Cerebellar cortex (tissue), 1 donor: ENCODE measurements at regions not wholly inside any gene's neighbourhood (a gene's known extent, or its start where the extent isn't known, plus 50 kb on each side); places are given as distances from the start of the nearest gene placed in this dataset.

Experiments
- DNase-seq: peaks from one replicate; pipeline ENCODE4 v3.0.0-alpha.2; 2015; ENCODE audit warnings: low spot score

DNA sequence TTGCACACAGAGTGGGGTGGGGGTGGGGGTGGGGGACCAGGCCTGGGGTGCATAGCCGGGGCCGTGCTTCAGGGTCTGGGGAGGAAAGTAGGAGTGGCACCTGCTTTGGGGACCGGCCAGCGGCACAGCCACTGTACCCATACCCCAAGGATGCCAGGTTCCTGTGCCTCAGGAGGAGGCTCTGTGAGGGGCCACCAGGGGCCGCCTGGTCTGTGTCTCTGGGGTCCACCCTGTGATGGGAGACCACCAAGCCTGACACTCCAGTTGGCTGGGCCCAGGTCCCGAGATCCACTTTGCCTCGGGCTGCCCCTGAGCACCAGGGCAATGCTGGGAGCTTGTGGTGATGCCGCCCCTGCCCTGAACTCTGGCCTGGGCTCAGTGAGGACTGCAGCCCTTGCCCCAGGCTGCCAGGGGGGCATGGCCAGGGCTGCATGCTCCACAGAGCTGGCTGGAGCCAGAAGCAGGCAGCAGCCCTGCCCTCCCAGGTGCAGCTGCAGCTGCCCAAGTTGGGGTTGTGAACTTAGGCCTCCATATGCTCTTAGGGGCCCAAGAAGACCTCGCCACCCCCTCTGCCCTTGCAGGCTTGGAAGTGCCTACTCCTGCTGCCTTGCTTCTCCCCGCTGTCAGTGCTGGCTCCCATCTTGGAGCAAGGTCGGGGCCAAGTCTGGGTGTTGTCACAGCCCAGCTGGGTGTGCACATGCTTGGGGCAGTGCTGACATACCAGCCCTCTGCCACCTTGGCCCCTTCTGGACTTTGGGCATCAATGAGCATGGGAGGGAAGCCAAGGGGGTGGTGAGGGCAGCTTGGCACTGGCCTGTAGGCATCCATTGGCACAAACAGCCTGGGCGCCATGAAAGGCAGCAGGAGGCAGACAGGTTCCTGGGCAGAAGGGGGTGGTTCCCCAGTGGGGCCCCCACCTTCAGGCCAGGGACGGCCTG lies 123.3 kb upstream of the THY1 start:
- DNase-seq = no peak

DNA sequence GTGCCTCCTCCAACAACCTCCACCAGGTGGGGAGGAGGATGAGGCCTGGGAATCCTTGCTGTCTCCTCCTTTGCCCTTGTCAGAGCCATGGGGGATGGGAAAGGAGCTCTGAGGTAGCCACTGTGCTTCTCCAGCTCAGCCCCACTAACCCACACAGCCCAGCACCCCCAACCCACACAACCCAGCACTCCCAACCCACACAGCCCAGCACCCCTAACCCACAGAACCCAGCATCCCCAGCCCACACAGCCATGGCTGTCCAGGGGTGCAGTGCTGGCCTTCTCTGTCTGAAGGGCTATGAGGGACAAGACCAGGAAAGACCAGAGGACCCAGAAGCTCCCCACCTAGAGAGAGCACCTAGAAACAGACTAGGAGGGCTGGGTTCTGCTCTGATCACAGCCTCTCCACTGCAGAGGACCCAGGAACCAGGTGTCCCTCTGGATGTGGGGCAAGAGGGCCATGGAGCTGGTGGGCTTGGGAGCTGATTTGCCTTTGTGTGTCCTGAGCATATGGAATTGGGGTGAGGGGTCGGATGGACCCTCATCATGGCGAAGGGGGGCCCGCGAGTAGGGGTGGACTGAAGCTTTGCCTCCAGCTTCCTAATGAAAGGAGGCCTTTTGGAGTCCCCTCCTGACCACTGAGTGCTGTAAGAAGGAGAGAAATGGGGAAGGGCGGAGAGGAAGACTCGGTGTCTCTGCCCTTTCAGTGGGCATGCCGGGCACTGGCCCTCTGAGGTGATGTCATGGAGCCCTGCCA lies 117.6 kb upstream of the THY1 start:
- DNase-seq = no peak

DNA sequence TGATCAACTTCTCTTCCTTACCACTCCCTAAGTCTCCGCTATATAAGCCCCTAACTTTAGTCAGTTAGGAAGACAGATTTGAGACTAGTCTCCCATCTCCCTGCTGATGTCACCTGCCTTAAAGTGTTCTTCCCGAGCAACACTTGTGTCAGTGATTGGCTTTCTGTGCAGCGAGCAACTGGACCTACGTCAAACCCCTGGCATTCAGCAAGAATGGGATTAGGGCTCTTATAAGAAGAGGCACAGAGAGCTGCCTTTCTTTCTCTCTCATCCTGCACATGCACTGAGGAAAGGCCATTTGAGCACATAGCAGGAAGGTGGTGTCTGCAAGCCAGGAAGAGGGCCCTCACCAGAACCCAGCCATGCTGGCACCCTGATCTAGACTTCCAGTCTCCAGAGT lies 116.6 kb upstream of the THY1 start:
- DNase-seq = no peak

DNA sequence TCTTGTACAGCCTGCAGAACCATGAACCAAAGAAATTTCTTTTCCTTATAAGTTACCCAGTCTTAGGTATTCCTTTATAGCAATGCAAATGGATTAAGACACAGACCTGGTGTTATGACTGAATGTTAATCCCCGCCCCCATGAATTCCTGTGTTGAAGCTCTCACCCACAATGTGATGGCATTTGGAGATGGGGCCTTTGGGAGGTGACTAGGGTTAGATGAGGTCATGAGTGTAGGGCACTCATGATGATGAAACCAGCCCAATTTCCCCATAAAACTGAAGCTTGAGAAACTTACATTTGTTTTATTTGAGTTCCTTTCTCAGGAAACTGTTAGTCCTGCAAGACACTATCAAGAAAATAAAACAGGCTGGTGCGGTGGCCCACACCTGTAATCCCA lies 115.8 kb upstream of the THY1 start:
- no peak for DNase-seq

DNA sequence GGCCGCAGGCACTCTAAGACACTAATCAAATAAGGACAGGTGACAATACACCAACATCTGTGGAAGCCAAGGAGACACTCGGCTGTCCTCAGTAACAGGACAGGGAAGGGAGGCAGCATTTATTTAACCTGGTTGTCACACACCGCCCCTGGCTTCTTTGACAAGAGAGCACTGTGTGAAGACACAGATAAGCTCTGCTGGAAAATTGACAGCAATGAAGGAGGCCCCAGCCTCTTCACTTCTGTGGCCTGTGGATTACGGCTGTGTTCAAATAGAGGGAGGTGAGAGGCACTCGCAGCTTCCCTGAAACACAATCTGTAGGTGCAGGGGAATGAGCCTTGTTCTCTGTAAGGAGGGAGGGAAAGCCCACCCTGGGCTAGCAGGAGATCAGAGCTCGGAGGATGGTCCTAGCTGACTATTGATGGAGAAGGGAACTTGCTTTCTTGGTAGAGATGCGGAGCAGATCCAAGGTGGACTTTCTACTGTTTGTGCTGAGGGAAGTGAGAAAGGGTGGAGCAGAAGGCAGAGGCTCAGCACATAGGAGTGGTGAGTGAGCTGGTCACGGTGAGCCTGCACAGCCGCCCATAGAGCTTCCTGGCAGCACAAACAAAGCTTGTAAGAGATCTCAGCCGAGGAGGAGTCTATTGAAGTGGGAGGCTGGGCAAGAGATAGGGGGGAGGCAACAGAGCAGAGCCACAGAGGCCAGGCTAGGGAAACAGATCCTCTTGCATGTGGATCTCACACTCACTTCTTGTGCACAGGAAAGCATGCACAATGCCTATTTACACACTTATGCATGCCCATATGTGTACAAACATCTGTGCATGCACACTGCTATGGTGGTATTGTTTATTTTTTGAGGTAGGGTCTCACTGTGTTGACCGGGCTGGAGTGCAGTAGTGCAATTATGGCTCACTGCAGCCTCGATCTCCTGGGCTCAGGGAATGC lies 114.6 kb upstream of the THY1 start:
- no peak for DNase-seq

DNA sequence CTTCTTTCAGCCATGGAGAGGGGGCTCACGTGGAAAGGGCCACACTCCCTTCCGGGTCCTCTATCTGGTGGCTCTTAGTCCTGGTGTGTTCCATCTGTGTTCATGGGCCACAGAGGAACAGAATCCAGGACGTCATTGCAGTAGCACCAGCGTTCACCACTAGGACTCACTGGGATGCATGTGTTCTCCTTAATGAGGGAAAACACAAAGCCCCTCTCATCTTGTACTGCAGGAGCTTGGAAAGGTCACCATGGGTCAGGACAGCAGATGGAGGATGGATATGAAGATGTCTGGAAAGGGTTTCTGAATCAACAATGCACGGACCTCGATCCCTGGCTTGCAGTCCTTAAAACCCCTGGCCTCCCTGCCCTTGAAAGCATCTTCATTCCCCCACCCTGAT lies 113.8 kb upstream of the THY1 start:
- DNase-seq = no peak

DNA sequence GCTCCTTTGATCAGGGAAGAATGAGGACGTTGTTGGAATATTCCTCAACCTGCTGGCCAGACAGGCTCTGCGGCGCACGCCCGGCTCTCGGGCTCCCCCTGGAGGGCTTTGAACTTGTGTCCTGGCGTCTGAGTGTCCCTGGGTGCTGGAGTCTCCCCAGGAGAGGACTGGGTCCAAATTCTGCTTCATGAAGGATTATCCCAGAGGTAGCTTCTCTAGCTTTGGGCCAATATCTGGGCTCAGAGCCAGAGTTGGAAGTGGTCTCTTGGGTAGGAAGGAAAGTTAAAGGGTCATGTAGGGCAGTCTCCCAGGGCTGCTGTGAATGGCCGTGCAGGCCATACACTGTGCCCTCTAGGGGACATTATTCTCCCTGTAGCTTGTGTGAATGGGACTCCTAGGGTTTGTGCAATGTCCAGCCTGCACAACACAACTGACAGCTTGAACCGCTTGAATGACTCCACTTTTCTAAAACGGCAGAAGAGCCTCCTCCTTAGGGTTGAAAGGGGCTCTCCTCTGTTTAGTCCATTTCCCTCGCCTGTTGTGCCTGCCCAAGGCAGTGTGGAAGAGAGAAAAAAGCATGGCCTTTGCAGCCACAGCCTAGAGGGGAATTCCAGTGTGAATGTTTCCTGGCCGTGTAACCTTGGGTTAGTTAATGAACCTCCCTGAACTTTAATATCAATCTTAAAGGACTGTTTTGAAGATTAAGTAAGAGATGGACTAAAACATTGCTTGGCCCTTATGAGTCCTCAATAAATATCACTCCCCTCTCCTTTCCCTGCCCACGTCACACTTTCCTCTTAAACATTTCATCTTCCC lies 111.2 kb upstream of the THY1 start:
- DNase-seq = peak; percentile 67

DNA sequence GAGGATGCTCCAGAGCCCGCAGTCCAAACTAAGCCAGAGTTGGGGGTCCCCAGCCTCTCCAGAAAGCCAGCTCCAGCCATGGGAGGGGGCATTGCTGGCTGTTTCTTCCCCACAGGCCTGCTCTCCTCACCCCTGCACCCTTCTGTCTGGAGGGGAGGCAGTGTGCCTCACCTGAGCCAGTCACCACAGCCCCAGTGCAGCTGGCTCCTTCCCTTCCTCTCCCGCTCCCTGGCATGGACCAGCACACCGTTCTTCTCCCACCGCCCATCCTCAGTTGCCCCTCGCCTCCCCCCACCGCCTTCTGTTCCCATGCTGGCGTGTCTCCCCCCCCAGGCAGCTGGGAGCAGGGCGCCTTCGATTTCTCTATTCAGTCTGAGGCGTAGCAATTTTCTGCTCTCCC lies 110.5 kb upstream of the THY1 start:
- no peak for DNase-seq

DNA sequence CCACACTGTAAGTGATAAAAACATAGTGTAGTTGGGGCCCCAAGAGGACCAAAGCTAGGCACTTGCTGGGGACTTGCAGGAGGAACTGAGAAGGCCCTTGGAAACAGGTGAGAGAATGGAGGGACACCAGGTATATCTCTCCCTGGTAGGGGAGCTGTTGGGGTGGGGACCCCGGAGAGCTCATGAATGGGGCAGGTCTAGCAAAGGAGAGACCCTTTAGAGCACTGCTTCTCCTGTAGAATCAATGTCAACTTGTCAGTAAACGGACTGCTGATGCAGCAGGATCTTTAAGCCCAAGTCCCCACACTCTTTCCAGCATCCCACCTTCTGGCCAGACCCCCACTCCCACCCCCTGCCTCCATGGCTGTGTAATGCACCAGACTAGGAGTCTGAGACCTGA lies 109.6 kb upstream of the THY1 start:
- DNase-seq = no peak

DNA sequence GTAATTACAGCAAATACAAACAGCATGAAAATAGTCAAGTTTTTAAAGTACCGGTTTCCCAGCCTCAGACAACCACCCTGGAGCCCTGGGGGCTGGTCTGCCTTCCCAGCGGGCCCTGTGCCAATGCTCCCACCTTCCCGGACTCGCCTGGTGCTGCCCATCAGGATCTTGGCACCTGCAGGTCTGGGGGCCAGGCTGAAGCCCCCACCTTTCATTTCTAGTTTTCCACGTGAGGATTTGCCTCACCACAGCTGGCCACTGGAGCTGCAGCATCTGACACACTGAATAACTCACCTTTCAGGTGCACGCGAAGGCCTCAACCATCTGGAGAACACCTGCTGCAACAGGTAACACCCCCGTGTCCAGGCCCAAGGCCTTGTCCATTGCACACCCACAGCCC lies 108.7 kb upstream of the THY1 start:
- DNase-seq = no peak

DNA sequence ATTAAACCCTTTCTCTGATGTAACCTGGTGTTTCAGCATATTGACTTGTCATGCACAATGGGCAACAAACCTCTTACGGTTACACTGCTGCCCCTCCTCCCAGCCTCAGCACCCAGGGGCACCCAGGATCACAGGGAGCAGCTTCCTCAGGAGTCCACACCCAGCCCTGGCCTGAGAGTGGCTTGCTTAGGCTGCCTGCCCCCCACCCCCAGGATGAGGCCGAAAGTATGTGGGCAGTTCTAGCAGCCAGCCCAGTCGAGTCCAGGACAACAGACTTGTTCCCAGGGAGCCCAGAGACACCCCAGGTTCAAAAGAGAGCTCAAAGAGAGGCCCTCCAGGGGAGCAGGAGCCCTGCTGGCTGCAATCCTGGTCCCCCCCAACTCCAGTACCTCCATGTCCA lies 108.1 kb upstream of the THY1 start:
- DNase-seq = no peak

DNA sequence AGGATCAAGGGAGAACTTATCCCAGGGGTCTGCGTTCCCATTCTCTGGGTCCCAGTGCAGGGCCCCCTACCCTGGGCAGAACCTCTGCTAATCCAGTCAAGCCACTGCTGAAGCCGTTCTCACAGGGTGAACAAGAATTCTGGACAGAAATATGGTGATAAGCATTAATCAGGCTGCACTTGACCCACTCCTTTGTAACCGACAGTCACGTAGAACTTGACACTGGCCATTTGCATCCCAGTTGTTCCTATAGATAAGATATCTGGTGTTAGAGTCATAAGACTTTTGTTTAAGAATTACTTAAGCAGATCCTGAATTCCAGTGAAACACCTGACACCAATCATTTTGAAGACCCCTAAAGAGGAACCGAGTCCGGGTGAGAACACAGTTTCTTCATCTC lies 107.5 kb upstream of the THY1 start:
- DNase-seq = no peak

DNA sequence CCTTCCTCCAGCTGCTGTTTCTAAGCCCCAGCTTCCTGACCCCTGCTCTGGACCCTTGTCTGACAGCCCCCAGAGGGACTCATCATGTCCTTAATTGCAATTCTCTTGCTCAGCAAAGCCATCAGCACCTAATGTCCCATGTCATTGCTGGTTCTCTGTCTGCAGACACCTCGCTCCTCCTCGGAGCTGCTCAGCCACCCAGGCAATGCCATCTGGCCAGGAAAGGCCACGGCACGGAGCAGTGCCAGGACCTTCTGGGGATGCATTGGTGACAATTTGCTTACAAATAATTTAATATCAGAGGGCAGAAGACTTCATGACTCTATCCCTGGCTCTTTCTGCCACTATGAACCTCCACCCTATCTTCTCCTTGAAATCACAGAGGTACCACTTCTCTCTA lies 107.0 kb upstream of the THY1 start:
- DNase-seq = peak; percentile 81

DNA sequence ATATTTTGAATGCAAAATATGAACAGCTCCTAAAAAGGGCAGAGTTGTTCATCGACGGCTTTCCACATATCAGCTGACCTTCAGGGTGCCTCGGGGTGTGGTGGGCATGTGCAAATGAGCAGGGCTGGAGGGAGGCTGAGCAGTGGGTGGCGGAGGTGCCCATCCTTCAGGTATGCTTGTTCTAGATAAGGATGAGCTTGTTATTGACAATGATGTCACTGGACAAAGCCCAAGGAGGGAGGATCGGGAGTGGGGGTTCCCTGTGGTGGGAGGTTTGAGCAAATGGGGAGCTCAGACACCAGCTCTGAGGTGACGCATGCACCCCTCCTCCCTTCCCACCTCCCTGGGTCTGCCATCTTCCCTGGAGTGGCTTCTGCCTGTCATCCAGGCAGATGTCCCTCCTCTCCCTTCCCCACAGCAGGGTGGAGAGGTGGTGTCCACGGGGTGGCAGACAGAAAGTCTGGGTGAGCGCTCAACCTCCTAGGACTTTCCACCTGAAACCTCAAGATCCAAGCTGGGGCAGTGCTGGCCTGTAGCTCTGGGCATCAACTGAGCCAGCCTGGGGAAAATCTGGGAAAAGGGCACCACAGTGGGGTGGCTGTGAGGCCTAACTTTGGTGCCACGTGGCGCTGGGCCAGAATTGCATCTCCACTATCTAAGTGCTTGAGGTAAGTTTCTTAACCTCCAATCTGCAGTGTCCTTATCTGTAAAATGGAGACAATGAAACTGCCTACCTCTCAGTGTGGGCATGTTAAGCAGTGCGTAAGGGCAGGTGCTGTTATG lies 106.3 kb upstream of the THY1 start:
- DNase-seq = no peak

DNA sequence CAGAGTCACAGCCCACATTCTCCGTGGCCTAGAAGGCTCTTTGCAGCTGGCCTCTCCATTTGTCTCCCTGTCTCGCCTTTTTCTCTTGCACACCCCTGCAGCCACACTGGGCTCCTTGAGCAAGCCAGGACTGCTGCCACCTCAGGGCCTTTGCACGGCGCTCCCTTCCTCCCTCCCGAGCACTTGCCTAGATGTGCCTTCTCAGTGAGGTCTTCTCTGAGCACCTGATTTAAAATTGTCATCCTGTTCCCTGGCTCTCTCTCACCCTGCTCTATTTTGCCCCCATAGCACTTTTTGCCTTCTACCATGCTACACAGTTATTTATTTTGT lies 102.9 kb upstream of the THY1 start:
- no peak for DNase-seq

DNA sequence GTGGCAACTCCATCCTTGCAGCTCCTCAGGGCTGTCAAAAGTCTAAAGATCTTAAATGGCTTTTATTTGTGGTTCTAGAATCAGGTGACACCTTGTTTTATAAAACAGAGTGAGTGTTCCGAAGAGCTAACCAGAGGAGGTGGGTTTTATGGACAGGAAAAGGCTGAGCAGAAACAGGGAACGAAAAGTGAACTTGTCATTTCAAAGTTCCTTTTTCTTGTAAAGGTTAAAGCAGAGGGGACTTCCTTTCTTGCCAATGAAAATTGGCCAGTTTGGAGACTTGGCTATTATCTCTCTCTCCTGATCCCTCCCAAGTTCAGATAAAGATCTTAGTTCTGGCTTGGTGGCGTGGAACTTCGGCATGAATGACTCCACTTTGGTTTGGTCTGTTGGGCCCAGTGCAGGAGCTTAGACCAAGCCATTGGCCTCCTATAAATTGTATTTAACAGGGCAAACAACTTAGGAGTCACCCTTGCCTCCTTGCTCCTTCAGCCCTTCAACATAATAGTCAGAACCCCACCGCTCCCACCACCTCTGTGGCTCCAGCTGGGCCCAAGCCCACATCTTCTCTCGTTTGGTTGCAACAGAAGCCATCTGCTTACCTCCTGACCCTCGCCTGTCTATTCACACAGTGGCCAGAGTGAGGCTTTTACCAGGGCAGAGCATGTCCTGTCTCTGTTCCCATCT lies 102.4 kb upstream of the THY1 start:
- no peak for DNase-seq

DNA sequence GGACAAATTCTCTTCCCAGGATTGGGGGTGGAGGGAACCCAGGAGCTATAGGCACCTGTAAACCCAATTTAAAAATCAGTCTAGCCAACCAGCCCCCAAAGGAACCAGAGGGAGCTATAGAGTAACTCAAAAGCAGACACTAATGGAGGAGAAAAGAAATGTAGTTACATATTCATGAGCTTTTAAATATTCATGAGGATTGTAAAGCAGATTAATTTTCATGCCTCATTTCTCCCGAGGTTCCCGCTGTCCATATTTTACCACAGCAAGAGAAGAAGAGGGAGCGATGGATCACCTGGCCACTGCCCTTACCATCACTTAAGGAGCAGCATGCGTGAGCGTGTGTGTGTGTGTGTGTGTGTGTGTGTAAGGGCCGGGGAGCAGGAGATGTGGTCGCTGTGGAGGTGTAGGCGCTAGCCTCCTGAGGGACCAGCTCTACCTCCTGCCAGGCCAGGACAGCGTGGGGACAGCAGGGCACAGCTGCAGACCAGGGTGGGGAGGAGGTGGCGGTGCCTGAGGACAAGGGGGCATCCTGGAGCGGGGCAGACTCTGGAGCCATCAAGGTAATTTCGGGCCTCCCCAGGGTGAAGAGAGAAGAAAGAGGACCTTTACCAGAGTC lies 100.7 kb upstream of the THY1 start:
- no peak for DNase-seq

DNA sequence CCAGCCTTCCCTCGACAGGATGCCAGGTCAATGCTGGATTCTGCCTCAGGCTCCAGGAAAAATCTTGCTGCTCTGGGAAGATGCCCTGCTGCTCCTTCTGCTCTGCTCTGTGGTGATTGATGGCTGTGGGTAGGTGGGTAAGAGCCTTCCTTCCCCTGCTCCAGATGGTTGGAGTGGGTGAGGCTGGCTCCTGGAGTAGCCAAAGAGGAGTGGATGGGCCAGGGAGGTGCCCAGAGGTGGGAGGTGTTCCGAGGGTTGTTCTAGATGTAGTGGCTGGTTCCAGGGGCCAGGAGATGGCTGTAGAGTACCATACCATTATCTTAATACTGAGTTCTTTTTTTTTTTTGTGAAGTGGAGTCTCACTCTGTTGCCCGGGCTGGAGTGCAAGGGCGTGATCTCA lies 99.6 kb upstream of the THY1 start:
- DNase-seq = no peak

DNA sequence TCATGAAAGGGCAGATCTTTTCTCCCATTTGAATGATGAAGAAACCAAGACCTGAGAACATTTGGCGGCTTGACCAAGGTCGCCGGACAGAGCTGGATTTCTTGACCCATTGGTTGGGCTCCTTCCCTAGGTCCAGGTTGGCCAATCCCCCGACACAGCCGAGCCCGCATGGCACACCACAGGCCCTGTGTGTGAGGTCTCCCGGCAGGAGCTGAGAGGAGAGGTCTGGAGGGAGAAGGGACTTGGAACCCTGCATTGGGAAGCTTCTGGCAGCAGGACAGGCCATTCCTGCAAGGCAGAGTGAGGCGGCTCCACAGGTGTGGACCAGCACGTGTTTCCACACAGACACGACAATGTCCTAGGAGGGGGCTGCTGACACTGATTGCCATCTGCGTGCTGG lies 98.6 kb upstream of the THY1 start:
- no peak for DNase-seq

DNA sequence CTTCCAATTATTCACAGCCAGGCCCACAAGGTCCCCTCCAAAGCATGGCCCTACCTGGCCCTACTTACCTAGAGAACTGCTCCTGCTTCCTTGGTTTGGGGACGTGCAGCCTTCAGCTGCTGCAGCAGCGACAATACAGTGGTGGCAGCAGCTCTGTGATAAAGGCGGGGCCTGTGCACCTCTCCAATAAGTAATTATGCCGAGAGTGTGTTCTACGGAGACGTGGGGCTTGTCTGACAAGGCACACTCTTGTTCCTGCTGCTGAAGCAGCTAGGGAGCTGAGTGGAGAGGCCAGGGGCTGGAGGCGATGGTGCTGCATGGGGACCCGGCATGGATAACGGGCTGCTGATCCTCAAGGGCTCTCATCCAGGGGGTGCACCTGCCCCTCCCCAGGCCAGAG lies 98.0 kb upstream of the THY1 start:
- no peak for DNase-seq
